Non-pigmented ciliary epithelial cell (primary cell): ENCODE measurements at regions not wholly inside any gene's neighbourhood (a gene's known extent, or its start where the extent isn't known, plus 50 kb on each side); places are given as distances from the start of the nearest gene placed in this dataset.
"Not testable (repeated sequence)": the region's sequence is repeated elsewhere in the genome, so short reads cannot be mapped to it uniquely, and the experiment has no call there.

Source experiments
- DNase-seq: peaks from one replicate; pipeline ENCODE4 v3.0.0-alpha.2; 2010; ENCODE audit warnings: low read depth

- DNase-seq, result no peak
Measured at GRCh38 chr1:215287362-215287761, 204.8 kb downstream of the KCNK2 start.

DNA sequence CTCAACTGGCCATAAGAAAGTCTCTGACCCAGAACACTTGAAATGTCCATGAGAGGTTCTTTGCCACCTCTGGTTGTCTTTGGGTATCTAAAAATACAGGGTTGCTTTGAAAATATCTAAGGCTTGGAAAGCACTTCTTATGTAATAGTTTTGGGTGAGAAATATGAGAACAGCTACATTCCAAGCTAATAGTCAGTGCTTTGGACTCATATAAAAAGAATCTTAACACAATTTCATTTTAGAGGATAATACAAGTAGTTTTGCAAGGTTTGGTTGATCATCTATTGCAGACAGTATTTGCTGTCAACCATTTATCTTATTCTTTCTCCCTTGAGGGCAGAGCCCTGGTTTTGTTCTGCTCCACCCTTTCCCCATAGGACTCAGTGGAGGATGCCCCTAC lies 207.5 kb downstream of the KCNK2 start:
- no peak for DNase-seq

DNA sequence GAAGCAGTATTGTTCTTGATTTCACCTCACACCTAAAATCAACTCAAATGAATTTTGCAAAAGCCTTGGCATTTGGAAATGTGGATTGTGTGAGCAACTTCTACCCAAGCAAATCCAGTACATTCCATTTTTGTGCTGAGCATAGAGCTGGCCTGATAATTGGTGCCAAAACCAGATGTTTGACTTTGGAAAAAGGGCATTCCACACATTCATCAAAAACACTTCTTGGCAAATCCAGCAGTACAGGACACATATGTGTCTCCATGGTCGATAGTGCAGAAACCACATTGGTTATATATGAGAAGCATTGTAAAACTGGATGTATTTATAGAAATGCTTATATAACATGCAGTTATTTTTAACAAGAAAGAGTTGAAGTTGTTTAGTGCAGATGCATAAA lies 210.4 kb downstream of the KCNK2 start:
- DNase-seq, result no peak

DNA sequence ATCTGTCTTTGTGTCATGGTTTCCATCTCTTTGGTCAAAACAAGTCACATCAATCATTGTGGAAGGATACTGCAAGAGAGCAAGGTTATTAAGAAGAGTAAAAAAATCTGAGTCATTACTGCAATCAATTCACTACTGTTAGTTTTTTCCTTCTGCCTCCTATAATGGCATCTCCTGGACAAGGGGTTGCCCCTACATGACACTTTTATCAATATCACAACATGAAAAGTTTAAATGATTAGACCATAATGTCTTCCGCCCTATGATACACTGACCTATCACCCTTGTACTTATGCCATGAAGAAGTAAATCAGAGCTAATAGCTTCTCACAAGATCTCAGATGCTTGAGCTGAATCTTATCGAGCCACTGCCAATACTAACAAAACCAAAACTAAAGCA lies 223.9 kb downstream of the KCNK2 start:
- DNase-seq, result no peak

DNA sequence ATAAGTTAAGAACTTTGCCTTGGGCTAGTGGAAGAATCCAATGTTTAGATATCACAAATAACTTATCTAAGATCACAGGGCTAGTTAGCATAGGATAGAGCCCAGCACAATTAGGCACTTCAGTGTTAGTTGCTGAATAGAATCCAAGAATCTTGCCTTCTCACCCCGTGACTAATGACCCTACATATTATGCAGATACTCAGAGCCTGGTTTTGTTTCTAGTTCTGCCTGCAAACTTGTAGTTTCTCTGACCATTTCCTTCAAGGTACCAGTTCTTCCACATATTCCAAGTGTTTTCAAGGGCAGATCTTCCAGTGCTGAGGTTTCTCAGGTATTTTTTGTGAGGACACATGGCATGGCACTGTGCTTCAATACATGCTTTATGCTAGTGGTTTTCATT lies 239.3 kb downstream of the KCNK2 start:
- no peak for DNase-seq

GRCh38 chr1:215323992-215324391 lies 241.5 kb downstream of the KCNK2 start:
- DNase-seq, result not testable (repeated sequence)

- DNase-seq, result no peak
Measured at GRCh38 chr1:215330426-215330825, 236.7 kb upstream of the KCTD3 start.

DNA sequence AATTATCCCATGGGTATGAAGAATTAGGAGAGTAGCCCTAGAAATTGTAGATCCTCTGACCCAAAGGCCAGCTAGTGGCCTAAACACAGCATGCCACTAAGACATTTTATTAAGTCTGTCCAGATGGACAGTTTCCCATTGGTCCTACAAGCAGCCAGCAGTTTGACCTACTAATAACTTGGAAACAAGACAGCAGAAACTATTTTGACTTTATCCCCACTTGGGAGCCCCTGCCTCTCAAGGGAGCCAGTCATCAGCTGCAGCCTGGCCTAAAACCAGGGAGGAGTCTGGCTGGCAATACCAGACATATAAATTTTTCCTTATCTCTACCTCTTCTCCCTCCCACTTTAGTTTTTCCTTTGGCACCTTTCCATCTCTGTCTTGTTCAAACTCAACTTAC lies 222.6 kb upstream of the KCTD3 start:
- DNase-seq, result no peak

DNA sequence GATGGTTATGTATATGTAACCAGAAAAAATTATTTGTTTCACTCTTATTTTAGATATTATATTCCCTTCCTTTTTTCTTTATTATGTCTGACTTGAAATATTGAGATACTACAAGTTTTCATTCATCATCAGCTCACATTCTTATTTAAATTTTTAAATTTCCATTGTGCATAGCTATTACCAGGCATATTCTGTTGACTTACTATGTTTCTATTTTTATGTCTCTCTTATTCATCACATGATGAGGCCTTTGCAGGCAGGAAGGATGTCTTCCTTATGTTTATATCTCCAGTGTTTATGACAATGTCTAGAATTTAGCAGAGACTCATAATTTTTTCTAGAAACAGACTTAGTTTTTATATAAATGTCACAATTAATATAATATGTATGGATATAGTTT lies 221.9 kb upstream of the KCTD3 start:
- DNase-seq, result no peak

GRCh38 chr1:215345766-215346165 lies 221.3 kb upstream of the KCTD3 start:
- no peak for DNase-seq

DNA sequence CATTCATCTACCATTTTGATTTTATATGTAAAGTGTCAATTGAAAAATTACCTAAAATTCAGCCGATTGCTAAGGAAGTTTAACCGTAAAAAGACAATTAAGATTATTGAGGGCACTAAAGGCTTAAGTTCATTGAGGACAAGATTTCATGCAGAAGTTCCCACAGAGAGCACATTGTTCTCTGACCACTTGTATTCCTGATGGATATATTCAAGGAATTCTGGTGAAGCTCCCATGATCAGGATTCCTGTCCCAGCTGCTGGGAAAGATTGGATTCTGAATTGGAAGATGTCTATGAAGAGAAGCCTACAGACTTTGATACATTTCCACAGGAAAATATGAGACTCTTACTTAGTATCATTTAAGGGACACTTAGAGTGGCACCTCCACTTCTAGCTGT lies 209.2 kb upstream of the KCTD3 start:
- no peak for DNase-seq

GRCh38 chr1:215358356-215358755 lies 208.7 kb upstream of the KCTD3 start:
- DNase-seq, result no peak

DNA sequence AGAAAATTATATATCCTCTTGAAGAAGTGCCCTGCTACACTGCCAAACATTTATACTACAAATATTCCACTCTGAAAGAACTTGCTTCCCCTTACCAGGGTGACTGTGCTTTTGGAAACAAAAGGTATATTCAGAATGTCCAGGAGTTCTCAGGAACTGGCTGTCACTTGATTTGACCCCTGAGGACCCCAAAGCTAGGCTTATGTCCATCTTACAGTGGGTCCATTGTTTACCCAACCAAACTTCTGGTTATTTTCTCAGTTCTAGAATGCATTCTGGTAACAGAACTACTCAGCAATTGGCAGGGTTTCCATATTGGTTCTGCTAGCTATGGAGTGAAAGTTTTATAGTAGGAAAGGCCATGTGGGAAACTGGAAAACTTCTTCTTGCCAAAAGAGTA lies 207.1 kb upstream of the KCTD3 start:
- no peak for DNase-seq

DNA sequence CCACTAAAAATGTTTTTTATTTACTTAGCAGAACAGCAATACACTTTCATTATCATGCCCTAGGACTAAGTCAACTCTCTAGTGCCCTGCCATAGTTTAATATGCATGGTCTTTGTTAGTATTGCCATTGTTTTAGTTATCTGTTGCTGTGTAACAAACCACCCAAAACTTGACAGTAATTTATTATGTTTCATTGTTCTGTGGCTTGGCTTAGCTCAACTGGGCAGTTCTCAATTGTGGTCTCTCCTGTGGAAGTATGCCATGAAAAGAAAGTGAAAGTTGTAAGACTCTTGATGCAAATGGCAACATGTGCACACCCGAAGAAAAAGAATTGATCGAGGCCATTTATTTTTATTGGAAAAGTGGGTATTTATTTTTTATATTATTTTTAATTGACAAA lies 206.3 kb upstream of the KCTD3 start:
- DNase-seq, result no peak

- no peak for DNase-seq
Measured at GRCh38 chr1:215375381-215375780, 191.7 kb upstream of the KCTD3 start.

- no peak for DNase-seq
Measured at GRCh38 chr1:215376544-215377264, 190.4 kb upstream of the KCTD3 start.

DNA sequence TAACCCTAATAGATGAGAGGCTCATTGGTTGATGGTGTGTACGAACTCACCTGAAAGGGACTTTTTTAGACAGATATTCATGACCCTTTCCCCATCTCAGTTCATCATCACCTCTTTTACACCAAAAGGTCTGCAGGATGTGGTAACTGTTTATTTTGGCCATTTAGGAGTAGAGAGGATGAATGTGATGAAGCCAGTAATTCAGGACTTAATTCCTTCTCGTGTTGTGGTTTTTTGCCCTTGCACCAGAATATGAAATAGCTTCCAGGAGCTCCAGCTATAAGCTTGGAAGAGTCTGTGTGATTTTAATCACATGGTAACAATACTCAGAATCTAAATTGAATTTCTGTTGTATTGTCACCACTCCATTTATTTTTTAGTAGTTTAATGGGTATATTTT lies 189.4 kb upstream of the KCTD3 start:
- no peak for DNase-seq

DNA sequence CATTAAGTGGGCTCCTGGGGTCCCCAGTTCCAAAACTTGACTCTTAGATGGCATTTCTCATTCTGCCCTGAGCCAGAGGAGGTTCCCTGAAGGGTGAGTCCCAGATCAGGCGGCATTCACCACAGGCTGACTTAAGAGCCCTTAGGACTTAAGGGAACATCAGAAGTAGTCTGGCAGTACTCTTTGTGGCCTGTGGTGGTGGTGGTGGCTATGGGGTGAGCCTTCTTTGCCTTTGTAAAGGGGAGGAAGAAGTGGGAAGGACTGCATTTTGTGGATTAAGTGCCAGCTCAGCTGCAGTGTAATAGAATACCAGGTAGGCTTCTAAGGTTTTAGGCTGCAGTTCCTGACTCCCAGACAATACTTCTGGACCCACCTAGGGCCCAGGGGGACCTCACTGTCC lies 186.5 kb upstream of the KCTD3 start:
- DNase-seq, result no peak

DNA sequence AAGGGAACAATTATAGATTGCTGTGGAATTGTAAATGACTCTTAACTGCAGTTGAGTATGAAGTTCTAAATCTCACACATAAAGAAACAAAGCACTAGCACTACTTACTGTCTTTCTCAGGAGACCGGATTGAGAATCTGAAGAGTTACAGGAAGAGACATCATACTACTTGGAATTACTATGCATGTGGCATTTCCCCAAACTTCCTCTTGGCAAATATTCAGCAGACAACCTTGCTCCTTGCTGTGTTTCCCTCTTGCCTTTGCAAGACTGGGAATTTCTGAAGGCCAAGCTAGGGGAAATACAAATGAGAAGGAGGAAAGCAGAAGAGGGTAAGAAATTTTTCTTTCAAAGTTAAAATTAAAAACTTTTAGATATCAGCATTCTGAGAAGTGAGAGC lies 173.6 kb upstream of the KCTD3 start:
- no peak for DNase-seq

DNA sequence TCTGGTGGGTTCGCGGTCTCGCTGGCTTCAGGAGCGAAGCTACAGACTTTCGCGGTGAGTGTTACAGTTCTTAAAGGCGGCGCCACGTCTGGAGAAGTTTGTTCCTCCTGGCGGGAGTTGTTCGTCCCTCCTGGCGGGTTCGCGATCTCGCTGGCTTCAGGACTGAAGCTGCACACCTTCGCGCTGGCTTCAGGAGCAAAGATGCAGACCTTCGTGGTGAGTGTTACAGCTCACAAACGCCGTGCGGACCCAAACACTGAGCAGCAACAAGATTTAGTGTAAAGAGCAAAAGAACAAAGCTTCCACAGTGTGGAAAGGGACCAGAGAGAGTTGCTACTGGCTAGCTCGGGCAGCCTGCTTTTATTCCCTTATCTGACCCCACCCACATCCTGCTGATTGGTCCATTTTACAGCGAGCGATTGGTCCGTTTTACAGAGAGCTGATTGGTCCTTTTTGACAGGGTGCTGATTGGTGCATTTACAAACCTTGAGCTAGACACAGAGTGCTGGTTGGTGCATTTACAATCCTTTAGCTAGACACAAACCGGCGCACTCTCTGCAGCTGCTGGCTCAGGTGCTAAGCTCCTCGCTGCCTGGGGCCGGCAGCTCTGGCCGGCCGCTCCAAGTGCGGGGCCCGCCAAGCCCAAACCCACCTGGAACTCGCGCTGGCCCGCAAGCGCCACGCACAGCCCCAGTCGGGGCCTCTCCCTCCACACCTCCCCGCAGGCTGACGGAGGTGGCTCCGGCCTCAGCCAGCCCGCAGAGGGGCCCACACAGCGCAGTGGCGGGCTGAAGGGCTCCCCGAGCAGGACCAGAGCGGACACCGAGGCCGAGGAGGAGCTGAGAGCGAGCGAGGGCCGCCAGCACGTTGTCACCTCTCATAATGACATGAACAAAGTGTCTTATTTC lies 172.8 kb upstream of the KCTD3 start:
- no peak for DNase-seq

GRCh38 chr1:215397106-215397505 lies 170.0 kb upstream of the KCTD3 start:
- DNase-seq, result no peak

DNA sequence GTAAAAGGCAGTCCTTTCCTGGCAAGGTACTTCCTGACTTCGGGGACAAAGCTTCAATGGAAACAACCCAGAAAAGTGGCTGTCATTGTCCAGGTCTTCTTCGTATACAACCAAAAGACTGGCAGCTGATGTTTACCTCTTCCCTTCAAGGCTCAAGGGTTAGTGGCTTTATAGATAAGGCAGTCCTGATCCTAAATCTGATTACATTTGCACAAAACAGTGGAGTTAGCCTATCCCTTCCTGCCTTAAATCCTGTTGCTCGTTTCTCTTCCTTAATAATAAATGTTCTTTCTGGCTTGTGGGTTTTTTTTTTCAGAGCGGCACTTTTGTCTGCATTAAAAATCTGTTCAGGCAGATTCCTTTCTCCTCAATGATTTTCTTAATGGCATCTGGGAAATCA lies 169.3 kb upstream of the KCTD3 start:
- no peak for DNase-seq

GRCh38 chr1:215399787-215400186 lies 167.3 kb upstream of the KCTD3 start:
- no peak for DNase-seq

DNA sequence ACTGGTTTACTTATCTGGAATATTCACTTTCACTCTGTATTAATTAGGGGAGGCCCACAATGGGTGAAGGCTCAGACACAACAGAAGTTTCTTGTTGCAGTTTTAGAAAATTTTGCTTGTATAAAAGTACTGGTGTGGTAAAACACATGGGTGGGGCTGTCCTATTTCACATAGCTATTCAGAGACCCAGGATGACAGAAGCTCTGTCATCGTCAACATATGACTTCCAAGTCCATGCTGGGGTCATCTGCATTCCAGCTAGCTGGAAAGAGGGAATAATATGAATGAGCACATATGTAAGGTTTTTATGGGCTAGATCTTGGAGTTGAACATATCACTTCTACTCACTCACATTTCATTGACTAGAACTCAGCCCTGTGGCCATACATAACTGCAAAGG lies 166.4 kb upstream of the KCTD3 start:
- DNase-seq, result no peak
